ENCODE measurements at regions not wholly inside any gene's neighbourhood (a gene's known extent, or its start where the extent isn't known, plus 50 kb on each side); places are given as distances from the start of the nearest gene placed in this dataset.

DNA sequence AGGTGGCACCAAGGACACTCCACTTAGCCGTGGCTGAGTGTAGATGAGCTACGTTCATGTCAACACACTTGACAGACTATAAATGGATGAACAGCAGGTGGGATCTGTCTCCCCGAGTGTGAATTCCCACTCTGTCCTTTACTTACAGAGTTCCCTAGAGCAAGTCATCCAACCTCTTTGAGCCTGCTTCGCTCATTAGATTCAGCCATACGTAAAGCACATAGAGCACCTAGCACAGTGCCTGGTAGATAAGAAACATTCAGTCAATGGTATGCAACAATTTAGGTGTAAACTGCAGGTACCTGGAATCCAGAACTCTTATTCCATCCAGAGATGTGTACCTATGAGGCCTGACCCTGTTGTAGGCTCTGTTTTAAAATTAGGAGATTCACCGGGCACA is 227.8 kb upstream of the C16orf82 start:
- Histone ChIP-seq H3K4me2 (ENCODE audit: low read length) (no peak overlapping the region), H3K9me2 (ENCODE audit: insufficient read depth) (no peaks in the 10 kb centered on the region), H3K9me3 (ENCODE audit: control insufficient read depth in 1 of 2, insufficient read depth in 1 of 2, low read depth in 1 of 2, low read length in 2 of 2) (no peaks in the 10 kb centered on the region), H3K9ac (ENCODE audit: low read length) (no peak overlapping the region), H3K79me2 (ENCODE audit: insufficient read depth, low read length) (no peaks in the 10 kb centered on the region), H3K4me1 (ENCODE audit: control insufficient read depth in 1 of 2, insufficient read depth in 2 of 2, low read length in 2 of 2) (no peaks in the 10 kb centered on the region), H3K36me3 (ENCODE audit: control insufficient read depth in 1 of 2, insufficient read depth in 2 of 2, low read length in 2 of 2) (no peaks in the 10 kb centered on the region), H2AFZ (ENCODE audit: low read depth, low read length, poor library complexity, severe bottlenecking) (no peak overlapping the region), H3K4me3 (replicated peaks in 1 of 2; ENCODE audit: low read depth in 1 of 2, low read length in 2 of 2) (no peak overlapping the region), H4K20me1 (ENCODE audit: insufficient read depth) (no peaks in the 10 kb centered on the region), H3K27me3 (ENCODE audit: insufficient read depth, low read length) (no peaks in the 10 kb centered on the region), H3K27ac (ENCODE audit: low read depth, low read length) (no peak overlapping the region)
- intact Hi-C loops (cut with micrococcal nuclease), result no loop called here
- BruUV-seq (replicated peaks), result no TSS peak
- TF ChIP-seq CEBPB (IDR thresholded peaks at IDR 0.05; ENCODE audit: low read depth), result no peak
- TF ChIP-seq ZFX (IDR thresholded peaks at IDR 0.05), result no peak
- TF ChIP-seq JUND (IDR thresholded peaks at IDR 0.05), result no peak
- TF ChIP-seq, protein P1, sequence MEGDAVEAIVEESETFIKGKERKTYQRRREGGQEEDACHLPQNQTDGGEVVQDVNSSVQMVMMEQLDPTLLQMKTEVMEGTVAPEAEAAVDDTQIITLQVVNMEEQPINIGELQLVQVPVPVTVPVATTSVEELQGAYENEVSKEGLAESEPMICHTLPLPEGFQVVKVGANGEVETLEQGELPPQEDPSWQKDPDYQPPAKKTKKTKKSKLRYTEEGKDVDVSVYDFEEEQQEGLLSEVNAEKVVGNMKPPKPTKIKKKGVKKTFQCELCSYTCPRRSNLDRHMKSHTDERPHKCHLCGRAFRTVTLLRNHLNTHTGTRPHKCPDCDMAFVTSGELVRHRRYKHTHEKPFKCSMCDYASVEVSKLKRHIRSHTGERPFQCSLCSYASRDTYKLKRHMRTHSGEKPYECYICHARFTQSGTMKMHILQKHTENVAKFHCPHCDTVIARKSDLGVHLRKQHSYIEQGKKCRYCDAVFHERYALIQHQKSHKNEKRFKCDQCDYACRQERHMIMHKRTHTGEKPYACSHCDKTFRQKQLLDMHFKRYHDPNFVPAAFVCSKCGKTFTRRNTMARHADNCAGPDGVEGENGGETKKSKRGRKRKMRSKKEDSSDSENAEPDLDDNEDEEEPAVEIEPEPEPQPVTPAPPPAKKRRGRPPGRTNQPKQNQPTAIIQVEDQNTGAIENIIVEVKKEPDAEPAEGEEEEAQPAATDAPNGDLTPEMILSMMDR (IDR thresholded peaks at IDR 0.05 in 2 of 3, conservative IDR thresholded peaks at IDR 0.05 in 1 of 3; ENCODE audit: borderline replicate concordance in 1 of 3, insufficient read depth in 1 of 3, low read depth in 2 of 3, low read length in 2 of 3), result no peak
- TF ChIP-seq SP1 (IDR thresholded peaks at IDR 0.05; ENCODE audit: low read depth), result no peak
- no peak for TF ChIP-seq FOSL1 (IDR thresholded peaks at IDR 0.05; ENCODE audit: low read depth)
- TF ChIP-seq TCF7L2 (IDR thresholded peaks at IDR 0.05; ENCODE audit: borderline replicate concordance, extremely low read depth, insufficient read depth, insufficient read length), result no peak
- no peak for TF ChIP-seq SRF (IDR thresholded peaks at IDR 0.05; ENCODE audit: low read depth)
- TF ChIP-seq CBX3 (IDR thresholded peaks at IDR 0.05; ENCODE audit: low read depth), result no peak
- TF ChIP-seq ATF3 (IDR thresholded peaks at IDR 0.05), result no peak
- no peak for TF ChIP-seq ZNF274 (IDR thresholded peaks at IDR 0.05; ENCODE audit: low read depth, low read length)
- no peak for TF ChIP-seq ELF1 (IDR thresholded peaks at IDR 0.05; ENCODE audit: borderline replicate concordance, low read depth)
- TF ChIP-seq EGR1 (IDR thresholded peaks at IDR 0.05; ENCODE audit: low read depth), result no peak
- no peak for TF ChIP-seq EZH2 (IDR thresholded peaks at IDR 0.05)
- POLR2A ChIA-PET, result no interaction called here
- RAD21 ChIA-PET (ENCODE audit: low non-redundant PET in 1 of 2, low total read pairs in 2 of 2, uncharacterized antibody in 2 of 2, unreplicated experiment in 2 of 2), result no interaction called here
- CTCF ChIA-PET, result no interaction called here
- no peak for ATAC-seq
- no peak for DNase-seq (ENCODE audit: low read depth, low spot score)
